H1 (cell line): ENCODE measurements at regions not wholly inside any gene's neighbourhood (a gene's known extent, or its start where the extent isn't known, plus 50 kb on each side); places are given as distances from the start of the nearest gene placed in this dataset.

Experiments used
- CTCF ChIA-PET: fragments of 300-600 bp; sonication (Branson Sonifier 250); formaldehyde crosslinking; loops from one replicate; lab custom pipeline; 2021; ENCODE audit not compliant: partially characterized antibody; lab: Charles Lee
- POLR2A ChIA-PET: fragments of 300-600 bp; sonication (Branson Sonifier 250); formaldehyde crosslinking; loops from one replicate; lab custom pipeline; 2021; ENCODE audit warnings: inconsistent platforms; ENCODE audit not compliant: partially characterized antibody; lab: Charles Lee
- DNase-seq, 2 experiments: peaks; one replicate each; pipeline versions ENCODE4 v3.0.0 to v3.0.0-alpha.2; 2010 to 2022; ENCODE audit warnings: low spot score in 2 of 2, low read depth in 1 of 2, mixed read lengths in 1 of 2
- FAIRE-seq: peaks from 2 replicates; lab custom pipeline; 2011; peaks lifted over from hg19 to GRCh38; lab: Jason Lieb, UNC
- H2AFZ ChIP-seq: 2 replicates; pipeline ENCODE4 v1.8.1; 2012; ENCODE audit warnings: low read length, inconsistent platforms
- H2AK5ac ChIP-seq: 2 replicates; pipeline ENCODE4 v1.6.1; 2013; ENCODE audit warnings: low read depth, low read length
- H2BK120ac ChIP-seq: replicated peaks from 2 replicates; pipeline ENCODE3; 2013; ENCODE audit warnings: low read depth, low read length, inconsistent platforms
- H2BK12ac ChIP-seq: 2 replicates; pipeline ENCODE4 v1.6.1; 2013; ENCODE audit warnings: low read depth, low read length
- H2BK15ac ChIP-seq: 2 replicates; pipeline ENCODE4 v1.6.1; 2013; ENCODE audit warnings: low read length
- H2BK20ac ChIP-seq: 2 replicates; pipeline ENCODE4 v1.6.1; 2013; ENCODE audit warnings: low read length
- H2BK5ac ChIP-seq: 2 replicates; pipeline ENCODE4 v1.6.1; 2013; ENCODE audit warnings: low read depth, low read length
- H3K14ac ChIP-seq: 2 replicates; pipeline ENCODE4 v1.6.1; 2013; ENCODE audit warnings: inconsistent platforms; ENCODE audit not compliant: insufficient read length
- H3K18ac ChIP-seq: 2 replicates; pipeline ENCODE4 v1.6.1; 2013; ENCODE audit warnings: low read length; ENCODE audit errors: extremely low read depth
- H3K23ac ChIP-seq: 2 replicates; pipeline ENCODE4 v1.6.1; 2013; ENCODE audit warnings: inconsistent platforms; ENCODE audit not compliant: insufficient read length
- H3K23me2 ChIP-seq: 2 replicates; pipeline ENCODE4 v1.6.1; 2013; ENCODE audit warnings: low read depth, low read length
- H3K27ac ChIP-seq: 2 replicates; pipeline ENCODE4 v1.6.1; 2011; ENCODE audit warnings: low read depth, low read length, inconsistent platforms
- H3K27me3 ChIP-seq, 4 experiments: replicated peaks in 1 of 4; 1 replicate in 1 of 4; 2 replicates in 3 of 4; pipeline versions ENCODE4 v1.6.1 to v1.8.1; 2011 to 2013; ENCODE audit warnings: low read length in 3 of 4, mild to moderate bottlenecking in 3 of 4, inconsistent platforms in 2 of 4, mixed read lengths in 2 of 4, moderate library complexity in 1 of 4; ENCODE audit not compliant: control insufficient read depth in 3 of 4, insufficient read depth in 3 of 4; ENCODE audit errors: extremely low read depth in 1 of 4
- H3K36me3 ChIP-seq, 4 experiments: 2 replicates each; pipeline versions ENCODE4 v1.6.1 to v1.8.1; 2011 to 2013; ENCODE audit warnings: mild to moderate bottlenecking in 4 of 4, low read length in 3 of 4, moderate library complexity in 2 of 4, control low read depth in 1 of 4, inconsistent platforms in 1 of 4; ENCODE audit not compliant: insufficient read depth in 4 of 4, control insufficient read depth in 2 of 4
- H3K4ac ChIP-seq: replicated peaks from 2 replicates; pipeline ENCODE3; 2013; ENCODE audit warnings: low read length, low read depth, mixed read lengths, inconsistent platforms; ENCODE audit not compliant: insufficient read length
- H3K4me1 ChIP-seq, 4 experiments: replicated peaks in 1 of 4; 1 replicate in 1 of 4; 2 replicates in 3 of 4; pipeline versions ENCODE4 v1.6.1 to v1.8.1; 2011 to 2013; ENCODE audit warnings: low read length in 3 of 4, inconsistent platforms in 2 of 4, mixed read lengths in 1 of 4; ENCODE audit not compliant: insufficient read depth in 4 of 4, control insufficient read depth in 3 of 4
- H3K4me2 ChIP-seq, 2 experiments: 2 replicates each; pipeline versions ENCODE4 v1.6.1 to v1.8.1; 2011 to 2013; ENCODE audit warnings: low read depth in 2 of 2, low read length in 2 of 2, control low read depth in 1 of 2, inconsistent platforms in 1 of 2, mild to moderate bottlenecking in 1 of 2; ENCODE audit not compliant: insufficient read depth in 1 of 2
- H3K4me3 ChIP-seq, 4 experiments: fragments of 200-600, 300-600 bp in 1 of 4; sonication (generic), shearing (Covaris generic), sonication (Bioruptor Twin) in 1 of 4; 2 replicates each; pipeline versions ENCODE4 v1.5.1 to v1.8.1; 2011 to 2016; ENCODE audit warnings: low read length in 4 of 4, low read depth in 3 of 4, control low read depth in 2 of 4, inconsistent platforms in 2 of 4, mild to moderate bottlenecking in 2 of 4, mixed read lengths in 1 of 4, moderate library complexity in 1 of 4; ENCODE audit not compliant: insufficient read depth in 2 of 4; ENCODE audit errors: extremely low read depth in 1 of 4
- H3K56ac ChIP-seq: replicated peaks from 2 replicates; pipeline ENCODE3; 2013; ENCODE audit warnings: low read depth, mild to moderate bottlenecking, mixed read lengths, low read length, inconsistent platforms; ENCODE audit not compliant: insufficient read length
- H3K79me1 ChIP-seq: 2 replicates; pipeline ENCODE4 v1.6.1; 2013; ENCODE audit warnings: low read depth, low read length, control low read depth
- H3K79me2 ChIP-seq, 2 experiments: 2 replicates each; pipeline versions ENCODE4 v1.6.1 to v1.8.1; 2012 to 2013; ENCODE audit warnings: low read length in 2 of 2, mild to moderate bottlenecking in 2 of 2, inconsistent platforms in 1 of 2; ENCODE audit not compliant: insufficient read depth in 2 of 2, control insufficient read depth in 1 of 2
- H3K9ac ChIP-seq, 4 experiments: replicated peaks in 1 of 4; 1 replicate in 1 of 4; 2 replicates in 3 of 4; pipeline versions ENCODE4 v1.6.1 to v1.8.1; 2011 to 2013; ENCODE audit warnings: low read depth in 3 of 4, low read length in 3 of 4, control low read depth in 2 of 4, mild to moderate bottlenecking in 2 of 4, moderate library complexity in 2 of 4, inconsistent platforms in 1 of 4; ENCODE audit errors: extremely low read depth in 1 of 4
- H3K9me3 ChIP-seq, 2 experiments: 2 replicates each; pipeline versions ENCODE4 v1.6.1 to v1.8.1; 2012 to 2013; ENCODE audit warnings: mild to moderate bottlenecking in 2 of 2, moderate library complexity in 2 of 2, control low read depth in 1 of 2, inconsistent platforms in 1 of 2, low read depth in 1 of 2, low read length in 1 of 2, mixed read lengths in 1 of 2; ENCODE audit not compliant: insufficient read depth in 2 of 2
- H4K20me1 ChIP-seq, 2 experiments: replicated peaks in 1 of 2; 2 replicates each; pipeline versions ENCODE3 to v1.8.1; 2011 to 2013; ENCODE audit warnings: inconsistent platforms in 2 of 2, low read length in 2 of 2, mild to moderate bottlenecking in 1 of 2; ENCODE audit not compliant: insufficient read depth in 2 of 2, control insufficient read depth in 1 of 2
- H4K5ac ChIP-seq: 2 replicates; pipeline ENCODE4 v1.6.1; 2013; ENCODE audit warnings: low read length, low read depth, mixed read lengths, inconsistent platforms; ENCODE audit not compliant: insufficient read length
- H4K8ac ChIP-seq: 2 replicates; pipeline ENCODE4 v1.8.0; 2013; ENCODE audit warnings: mild to moderate bottlenecking, moderate library complexity, low read length, inconsistent platforms; ENCODE audit not compliant: insufficient read depth; ENCODE audit errors: extremely low read depth
- H4K91ac ChIP-seq: replicated peaks from 2 replicates; pipeline ENCODE3; 2013; ENCODE audit warnings: low read length, mixed read lengths, inconsistent platforms; ENCODE audit not compliant: insufficient read length
- EGR1 ChIP-seq: IDR thresholded peaks from 2 replicates; pipeline ENCODE4 v1.6.1; 2011; ENCODE audit warnings: low read depth, low read length, borderline replicate concordance
- GABPA ChIP-seq: IDR thresholded peaks from 2 replicates; pipeline ENCODE4 v1.6.1; 2011; ENCODE audit warnings: mild to moderate bottlenecking, low read length, moderate library complexity, borderline replicate concordance; ENCODE audit not compliant: insufficient read depth
- HDAC2 ChIP-seq, 2 experiments: fragments of 300-600 bp in 1 of 2; sonication (generic) in 1 of 2; IDR thresholded peaks; 2 replicates each; pipeline ENCODE4 v1.6.1; 2011 to 2012; ENCODE audit warnings: low read depth in 2 of 2, low read length in 2 of 2, mild to moderate bottlenecking in 2 of 2, moderate library complexity in 2 of 2, borderline replicate concordance in 1 of 2, inconsistent platforms in 1 of 2
- MAFK ChIP-seq: IDR thresholded peaks from 2 replicates; pipeline ENCODE4 v1.6.1; 2012; ENCODE audit warnings: low read depth, mild to moderate bottlenecking, improper control_type of control experiment, low read length
- SAP30 ChIP-seq: fragments of 300-600 bp; sonication (generic); IDR thresholded peaks from 2 replicates; pipeline ENCODE4 v1.7.1; 2012; ENCODE audit warnings: low read length, moderate library complexity, mild to moderate bottlenecking, inconsistent platforms; ENCODE audit not compliant: insufficient read depth, insufficient replicate concordance
- WGBS, 2 experiments: shearing (Covaris generic) in 1 of 2; methylation state at CpG; one replicate each; pipeline versions ENCODE4 v1.1.6 to v1.1.7; 2013 to 2015; ENCODE audit warnings: low lambda C conversion rate in 2 of 2, mixed read lengths in 2 of 2, inconsistent platforms in 1 of 2, low coverage in 1 of 2, missing lambda C conversion rate in 1 of 2; ENCODE audit not compliant: insufficient replicate concordance in 2 of 2, insufficient coverage in 1 of 2, insufficient read length in 1 of 2; ENCODE audit errors: extremely low coverage in 1 of 2, missing lambda C conversion rate in 1 of 2; 5-methylcytosine and 5-hydroxymethylcytosine counted together

GRCh38 chr19:27859689-27860088, 1353.3 kb downstream of the UQCRFS1 start:
- no peaks in the 10 kb centered on the region for H3K36me3 ChIP-seq
- TF ChIP-seq HDAC2 (IDR thresholded peaks at IDR 0.05; ENCODE audit: borderline replicate concordance in 1 of 2, low read depth in 2 of 2, low read length in 2 of 2) (no peak), SAP30 (no peak), EGR1 (no peak), MAFK (no peak), GABPA (no peak)
- FAIRE-seq: no peak

More at GRCh38 chr19:27859689-27860088, 1353.3 kb downstream of the UQCRFS1 start:
- Histone ChIP-seq H4K8ac (no peak overlapping the region), H3K4me3 (no peak overlapping the region), H2AK5ac (no peak overlapping the region), H3K14ac (no peak overlapping the region), H3K18ac (no peak overlapping the region), H3K4me1 (no peaks in the 10 kb centered on the region), H3K4me2 (no peak overlapping the region), H3K79me1 (no peaks in the 10 kb centered on the region), H2BK5ac (no peak overlapping the region), H2BK12ac (no peak overlapping the region), H2BK15ac (no peak overlapping the region), H3K9ac (no peak overlapping the region), H2BK20ac (no peak overlapping the region), H3K79me2 (no peaks in the 10 kb centered on the region), H4K5ac (no peak overlapping the region), H4K20me1 (no peaks in the 10 kb centered on the region), H2AFZ (no peak overlapping the region), H3K27me3 (no peaks in the 10 kb centered on the region), H3K23me2 (no peaks in the 10 kb centered on the region), H3K56ac (no peak overlapping the region), H2BK120ac (no peak overlapping the region), H3K4ac (no peak overlapping the region), H3K27ac (no peak overlapping the region), H3K9me3 (peaks cover 38 to 40% of the 10 kb centered on the region in 2 experiments), H4K91ac (no peak overlapping the region), H3K23ac (no peak overlapping the region)
- ChIA-PET POLR2A (no interaction called here), CTCF (no interaction called here)
- DNase-seq: no peak
- 81% methylated on average over 6 of the region's 6 CpGs; no CpG with 5 or more reads in 1 of the 2 experiments for WGBS, 2 experiments
